Cardiac muscle cell (in vitro differentiated cells and primary cell): ENCODE measurements at regions not wholly inside any gene's neighbourhood (a gene's known extent, or its start where the extent isn't known, plus 50 kb on each side); places are given as distances from the start of the nearest gene placed in this dataset.

ENCODE experiments used
- DNase-seq, 2 donors: peaks; one replicate each; pipeline versions ENCODE4 v3.0.0 to v3.0.0-alpha.2; 2010 to 2017; ENCODE audit warnings: low read depth in 1 of 2, low spot score in 1 of 2
- H3K27ac ChIP-seq: fragments of 200-600 bp; sonication (generic); 2 replicates; pipeline ENCODE4 v1.5.1; 2016
- H3K27me3 ChIP-seq: fragments of 200-600 bp; sonication (generic); 2 replicates; pipeline ENCODE4 v1.6.0; 2016; ENCODE audit warnings: control low read depth
- H3K36me3 ChIP-seq: fragments of 200-600 bp; sonication (generic); 2 replicates; pipeline ENCODE4 v1.5.1; 2016; ENCODE audit warnings: control low read depth
- H3K4me1 ChIP-seq: fragments of 200-600 bp; sonication (generic); 2 replicates; pipeline ENCODE4 v1.8.1; 2017; ENCODE audit warnings: low read depth, mild to moderate bottlenecking, mixed run types
- H3K4me3 ChIP-seq: fragments of 200-600 bp; sonication (generic); 2 replicates; pipeline ENCODE4 v1.5.1; 2016; ENCODE audit warnings: mild to moderate bottlenecking
- H3K9me3 ChIP-seq: fragments of 200-600 bp; sonication (generic); 2 replicates; pipeline ENCODE4 v1.5.1; 2017; ENCODE audit warnings: low read depth, mild to moderate bottlenecking, control low read depth
- CTCF ChIP-seq: IDR thresholded peaks from 2 replicates; pipeline ENCODE4 v1.5.1; 2012; ENCODE audit warnings: low read depth, mild to moderate bottlenecking, low read length

GRCh38 chr5:91885291-91886265 lies 502.5 kb upstream of the ARRDC3 start:
- DNase-seq = no peak
- H3K4me1 ChIP-seq = no peaks in the 10 kb centered on the region

GRCh38 chr5:91884036-91884435 lies 500.9 kb upstream of the ARRDC3 start:
- Histone ChIP-seq H3K9me3 (no peaks in the 10 kb centered on the region), H3K36me3 (no peaks in the 10 kb centered on the region), H3K27me3 (no peaks in the 10 kb centered on the region), H3K27ac (no peak overlapping the region), H3K4me3 (no peak overlapping the region), H3K4me1 (no peaks in the 10 kb centered on the region)
- no peak for DNase-seq
- no peak for TF ChIP-seq CTCF

More at GRCh38 chr5:91885291-91886265, 502.5 kb upstream of the ARRDC3 start:
- H3K4me3 ChIP-seq = no peak overlapping the region
- no peaks in the 10 kb centered on the region for H3K27me3 ChIP-seq
- TF ChIP-seq CTCF = no peak
- no peak overlapping the region for H3K27ac ChIP-seq
- H3K9me3 ChIP-seq = no peaks in the 10 kb centered on the region
- no peaks in the 10 kb centered on the region for H3K36me3 ChIP-seq

GRCh38 chr5:91875196-91875779 lies 492.2 kb upstream of the ARRDC3 start:
- no peak for TF ChIP-seq CTCF
- H3K36me3 ChIP-seq = no peaks in the 10 kb centered on the region
- H3K9me3 ChIP-seq = no peaks in the 10 kb centered on the region
- H3K4me3 ChIP-seq = no peak overlapping the region
- H3K27ac ChIP-seq = no peak overlapping the region
- no peak for DNase-seq
- no peaks in the 10 kb centered on the region for H3K27me3 ChIP-seq
- H3K4me1 ChIP-seq = no peaks in the 10 kb centered on the region

GRCh38 chr5:91867799-91868198 lies 484.7 kb upstream of the ARRDC3 start:
- no peak overlapping the region for H3K4me3 ChIP-seq
- H3K27me3 ChIP-seq = no peaks in the 10 kb centered on the region
- no peak for DNase-seq

GRCh38 chr5:91865915-91866314 lies 482.8 kb upstream of the ARRDC3 start:
- no peak for DNase-seq
- Histone ChIP-seq H3K9me3 (no peaks in the 10 kb centered on the region), H3K4me3 (no peak overlapping the region), H3K27me3 (no peaks in the 10 kb centered on the region), H3K4me1 (no peaks in the 10 kb centered on the region), H3K36me3 (no peaks in the 10 kb centered on the region), H3K27ac (no peak overlapping the region)
- TF ChIP-seq CTCF = no peak

More at GRCh38 chr5:91867799-91868198, 484.7 kb upstream of the ARRDC3 start:
- no peaks in the 10 kb centered on the region for H3K9me3 ChIP-seq
- H3K4me1 ChIP-seq = no peaks in the 10 kb centered on the region
- no peak for TF ChIP-seq CTCF
- H3K27ac ChIP-seq = no peak overlapping the region
- H3K36me3 ChIP-seq = no peaks in the 10 kb centered on the region
